Karpas-422 (cell line): ENCODE measurements at regions not wholly inside any gene's neighbourhood (a gene's known extent, or its start where the extent isn't known, plus 50 kb on each side); places are given as distances from the start of the nearest gene placed in this dataset.

Source experiments
- DNase-seq: peaks from one replicate; pipeline ENCODE4 v3.0.0-alpha.2; 2015
- H2AFZ ChIP-seq: fragments of 200-600 bp; sonication (generic); 2 replicates; pipeline ENCODE4 v1.6.1; 2014; ENCODE audit warnings: antibody characterized with exemption, low read length, mixed read lengths
- H3K27ac ChIP-seq: fragments of 200-600 bp; sonication (generic); 2 replicates; pipeline ENCODE4 v1.5.1; 2014; ENCODE audit warnings: mild to moderate bottlenecking, low read length, moderate library complexity
- H3K27me3 ChIP-seq: fragments of 200-600 bp; sonication (generic); 2 replicates; pipeline ENCODE4 v1.6.1; 2014; ENCODE audit warnings: low read length, mixed read lengths
- H3K36me3 ChIP-seq: fragments of 200-600 bp; sonication (generic); 2 replicates; pipeline ENCODE4 v1.6.1; 2014; ENCODE audit warnings: low read length, mixed read lengths; ENCODE audit not compliant: insufficient read depth
- H3K4me1 ChIP-seq: fragments of 200-600 bp; sonication (generic); 2 replicates; pipeline ENCODE4 v1.6.1; 2014; ENCODE audit warnings: mild to moderate bottlenecking, low read length, mixed read lengths
- H3K4me2 ChIP-seq: fragments of 200-600 bp; sonication (generic); 2 replicates; pipeline ENCODE4 v1.6.1; 2014; ENCODE audit warnings: low read length, low read depth, mild to moderate bottlenecking; ENCODE audit not compliant: poor library complexity, severe bottlenecking
- H3K4me3 ChIP-seq: fragments of 200-600 bp; sonication (generic); 2 replicates; pipeline ENCODE4 v1.5.1; 2014; ENCODE audit warnings: mild to moderate bottlenecking, antibody characterized with exemption, low read length, mixed read lengths
- H3K79me2 ChIP-seq: fragments of 200-600 bp; sonication (generic); 2 replicates; pipeline ENCODE4 v1.6.1; 2014; ENCODE audit warnings: mild to moderate bottlenecking, low read length, mixed read lengths
- H3K9ac ChIP-seq: fragments of 200-600 bp; sonication (generic); 2 replicates; pipeline ENCODE4 v1.6.0; 2014; ENCODE audit warnings: low read length
- H3K9me2 ChIP-seq: fragments of 200-600 bp; sonication (generic), shearing (Covaris generic); replicated peaks from 2 replicates; pipeline ENCODE4 v1.6.0; 2014; ENCODE audit warnings: mild to moderate bottlenecking, low read length, moderate library complexity; ENCODE audit not compliant: insufficient read depth
- H3K9me3 ChIP-seq: fragments of 300-700, 200-600 bp; sonication (generic); 2 replicates; pipeline ENCODE4 v1.6.1; 2014; ENCODE audit warnings: low read length, mixed read lengths
- H4K20me1 ChIP-seq: fragments of 200-600 bp; sonication (generic); 2 replicates; pipeline ENCODE4 v1.6.1; 2014; ENCODE audit warnings: mild to moderate bottlenecking, antibody characterized with exemption, low read length, low read depth; ENCODE audit not compliant: insufficient read depth

- Histone ChIP-seq H3K4me2 (no peak overlapping the region), H3K27ac (no peak overlapping the region), H3K36me3 (no peaks in the 10 kb centered on the region), H3K4me3 (no peak overlapping the region), H3K4me1 (no peaks in the 10 kb centered on the region), H3K79me2 (no peaks in the 10 kb centered on the region), H3K27me3 (no peaks in the 10 kb centered on the region; the same call in 1 of the 2 replicates), H4K20me1 (no peaks in the 10 kb centered on the region), H3K9me3 (no peaks in the 10 kb centered on the region), H3K9ac (no peak overlapping the region), H3K9me2 (no peaks in the 10 kb centered on the region), H2AFZ (no peak overlapping the region)
- DNase-seq: no peak
Observed at GRCh38 chr6:44034931-44035345, 92.3 kb downstream of the MRPL14 start.

- Histone ChIP-seq H3K9me2 (no peaks in the 10 kb centered on the region), H3K27ac (no peak overlapping the region), H3K4me3 (no peak overlapping the region), H3K9me3 (no peaks in the 10 kb centered on the region), H3K79me2 (no peaks in the 10 kb centered on the region), H3K27me3 (no peaks in the 10 kb centered on the region; the same call in 1 of the 2 replicates), H3K9ac (no peak overlapping the region), H3K4me2 (no peak overlapping the region), H3K4me1 (no peaks in the 10 kb centered on the region), H4K20me1 (no peaks in the 10 kb centered on the region), H2AFZ (no peak overlapping the region), H3K36me3 (no peaks in the 10 kb centered on the region)
- DNase-seq: no peak
Observed at GRCh38 chr6:44034391-44034861, 92.8 kb downstream of the MRPL14 start.

- Histone ChIP-seq H3K4me3 (no peak overlapping the region), H3K79me2 (no peaks in the 10 kb centered on the region), H3K4me2 (no peak overlapping the region), H3K27me3 (no peaks in the 10 kb centered on the region), H3K9me3 (no peaks in the 10 kb centered on the region), H3K9me2 (no peaks in the 10 kb centered on the region), H3K4me1 (no peaks in the 10 kb centered on the region), H3K9ac (no peak overlapping the region), H4K20me1 (no peaks in the 10 kb centered on the region), H3K36me3 (no peaks in the 10 kb centered on the region), H3K27ac (no peak overlapping the region), H2AFZ (no peak overlapping the region)
- no peak for DNase-seq
Observed at GRCh38 chr6:44030812-44031454, 96.3 kb downstream of the MRPL14 start.

- Histone ChIP-seq H3K4me2 (no peak overlapping the region), H3K9me3 (no peaks in the 10 kb centered on the region)
Observed at GRCh38 chr6:44029444-44030185, 97.6 kb downstream of the MRPL14 start.

DNA sequence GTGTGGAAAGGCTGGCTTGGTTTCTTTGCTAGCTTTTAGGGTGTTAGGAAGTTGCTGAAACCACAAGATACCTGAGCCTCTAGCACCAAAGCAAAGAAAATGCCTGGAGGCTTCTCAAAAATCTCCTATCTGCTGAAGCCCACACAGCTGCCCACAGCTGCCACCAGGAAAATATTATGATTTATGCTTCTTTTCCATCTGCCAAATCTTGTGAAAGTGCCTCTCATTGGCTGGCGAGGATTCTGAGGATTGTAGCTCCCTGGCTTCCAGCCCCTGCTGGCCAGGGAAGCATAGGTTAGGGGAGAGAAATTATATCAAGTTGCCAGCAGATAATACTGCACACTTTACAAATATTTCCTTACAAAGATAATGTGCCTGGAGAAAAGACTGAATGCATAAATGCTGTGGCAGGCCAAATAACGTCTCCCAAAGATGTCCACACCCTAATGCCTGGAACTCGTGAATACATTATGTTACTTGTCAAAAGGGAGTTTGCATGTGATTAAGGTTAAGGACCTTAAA is 98.4 kb downstream of the MRPL14 start:
- H2AFZ ChIP-seq: no peak overlapping the region
- H3K4me2 ChIP-seq: no peak overlapping the region
- H3K27ac ChIP-seq: no peak overlapping the region
- no peaks in the 10 kb centered on the region for H3K9me3 ChIP-seq
- no peak overlapping the region for H3K4me3 ChIP-seq
- H4K20me1 ChIP-seq: no peaks in the 10 kb centered on the region
- H3K79me2 ChIP-seq: no peaks in the 10 kb centered on the region
- H3K36me3 ChIP-seq: no peaks in the 10 kb centered on the region
- H3K27me3 ChIP-seq: no peaks in the 10 kb centered on the region
- H3K9me2 ChIP-seq: no peaks in the 10 kb centered on the region
- no peak overlapping the region for H3K9ac ChIP-seq
- no peak for DNase-seq
- H3K4me1 ChIP-seq: no peaks in the 10 kb centered on the region

More at GRCh38 chr6:44029444-44030185, 97.6 kb downstream of the MRPL14 start:
- no peaks in the 10 kb centered on the region for H3K27me3 ChIP-seq
- H3K9me2 ChIP-seq: no peaks in the 10 kb centered on the region
- no peak overlapping the region for H3K9ac ChIP-seq
- no peaks in the 10 kb centered on the region for H4K20me1 ChIP-seq
- DNase-seq: no peak
- H3K36me3 ChIP-seq: no peaks in the 10 kb centered on the region
- no peak overlapping the region for H3K4me3 ChIP-seq
- no peak overlapping the region for H3K27ac ChIP-seq
- no peaks in the 10 kb centered on the region for H3K4me1 ChIP-seq
- H3K79me2 ChIP-seq: no peaks in the 10 kb centered on the region
- H2AFZ ChIP-seq: no peak overlapping the region

GRCh38 chr6:44025226-44025625 is 102.0 kb downstream of the MRPL14 start:
- no peak for DNase-seq
- Histone ChIP-seq H3K9me3 (no peaks in the 10 kb centered on the region), H2AFZ (no peak overlapping the region), H3K36me3 (no peaks in the 10 kb centered on the region), H3K4me1 (no peaks in the 10 kb centered on the region), H3K9ac (no peak overlapping the region), H3K27me3 (no peaks in the 10 kb centered on the region), H3K79me2 (no peaks in the 10 kb centered on the region), H3K27ac (no peak overlapping the region), H3K4me2 (no peak overlapping the region), H3K4me3 (no peak overlapping the region), H3K9me2 (no peaks in the 10 kb centered on the region), H4K20me1 (no peaks in the 10 kb centered on the region)

DNA sequence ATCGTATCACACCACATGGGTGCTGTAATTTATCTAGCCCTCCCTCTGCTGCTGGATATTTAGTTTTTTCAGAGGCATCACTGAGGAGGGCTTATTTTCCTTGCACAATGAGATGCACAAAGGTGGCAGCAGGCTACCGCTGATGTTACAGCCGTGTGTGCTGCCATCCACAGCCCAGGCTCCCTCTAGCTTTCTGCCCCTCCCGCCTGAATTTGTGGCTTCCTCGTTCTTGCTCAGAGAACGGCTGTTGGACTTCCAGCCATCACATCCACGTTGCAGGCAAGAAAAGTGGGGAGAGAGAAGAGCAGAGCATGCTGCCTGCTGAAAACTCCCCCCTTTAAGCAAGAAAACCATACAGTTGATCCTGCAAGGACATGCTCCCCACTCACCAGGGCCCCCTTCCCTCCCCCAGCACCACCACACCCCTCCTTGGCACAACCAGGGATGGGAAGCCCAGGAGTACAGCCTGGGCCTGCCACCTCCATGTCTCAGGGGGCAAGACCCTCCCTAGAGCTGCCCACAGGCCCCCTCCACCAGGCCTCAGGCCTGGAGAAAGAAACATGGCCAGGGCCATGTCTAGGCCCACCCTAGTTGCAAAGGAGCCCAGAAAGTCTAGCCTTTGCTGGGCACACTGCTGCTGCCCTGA is 102.6 kb downstream of the MRPL14 start:
- Histone ChIP-seq H3K4me2 (no peak overlapping the region), H4K20me1 (no peaks in the 10 kb centered on the region), H3K27ac (no peak overlapping the region), H3K4me1 (no peaks in the 10 kb centered on the region), H3K9me2 (no peaks in the 10 kb centered on the region), H3K27me3 (no peaks in the 10 kb centered on the region), H2AFZ (no peak overlapping the region), H3K36me3 (no peaks in the 10 kb centered on the region), H3K79me2 (no peaks in the 10 kb centered on the region), H3K9ac (no peak overlapping the region), H3K9me3 (no peaks in the 10 kb centered on the region), H3K4me3 (no peak overlapping the region)
- no peak for DNase-seq
